ENCODE measurements at regions not wholly inside any gene's neighbourhood (a gene's known extent, or its start where the extent isn't known, plus 50 kb on each side); places are given as distances from the start of the nearest gene placed in this dataset.

DNA sequence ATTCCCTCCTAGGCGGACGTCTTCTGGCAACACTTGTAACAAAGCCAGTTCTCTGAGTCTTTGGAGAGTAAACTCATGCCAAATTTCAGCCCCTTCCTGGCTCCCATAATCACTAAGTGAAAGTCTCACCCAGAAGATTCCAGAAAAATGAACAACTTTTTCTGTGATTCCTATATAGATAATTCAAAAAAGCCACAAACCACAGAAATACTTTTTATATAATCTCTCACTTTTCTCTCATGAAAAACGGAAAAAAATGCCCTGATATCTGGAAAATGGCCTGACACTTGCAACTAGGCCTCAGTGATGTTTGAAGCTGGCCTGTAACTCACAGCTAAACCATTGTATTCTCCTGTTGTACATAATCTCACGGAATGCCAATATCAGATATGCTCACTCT is 296.2 kb downstream of the HTR7 start:
- BruUV-seq (replicated peaks) = no TSS peak
- H2AFZ ChIP-seq (ENCODE audit: low read length) = no peak overlapping the region
- H3K9me3 ChIP-seq (ENCODE audit: low read length) = no peaks in the 10 kb centered on the region
- no peaks in the 10 kb centered on the region for H4K20me1 ChIP-seq (ENCODE audit: insufficient read depth, low read length)
- H3K79me2 ChIP-seq (ENCODE audit: insufficient read depth, low read depth, low read length) = no peaks in the 10 kb centered on the region
- H3K27ac ChIP-seq (ENCODE audit: low read depth, low read length, poor library complexity, severe bottlenecking) = no peak overlapping the region
- no peak overlapping the region for H3K4me3 ChIP-seq (ENCODE audit: low read depth, low read length, poor library complexity, severe bottlenecking)
- H3K4me2 ChIP-seq (ENCODE audit: low read length) = no peak overlapping the region
- ChIA-PET POLR2A (interaction anchor here (0.5 kb wide), 1 partner anchor 338 kb away, joined by 3 read pairs; no protein-coding TSS in a partner anchor), CTCF (ENCODE audit: unreplicated experiment) (no interaction called here)
- TF ChIP-seq EZH2phosphoT487 (IDR thresholded peaks at IDR 0.05; ENCODE audit: borderline replicate concordance, low read depth, low read length) = no peak
- TF ChIP-seq, protein P1, sequence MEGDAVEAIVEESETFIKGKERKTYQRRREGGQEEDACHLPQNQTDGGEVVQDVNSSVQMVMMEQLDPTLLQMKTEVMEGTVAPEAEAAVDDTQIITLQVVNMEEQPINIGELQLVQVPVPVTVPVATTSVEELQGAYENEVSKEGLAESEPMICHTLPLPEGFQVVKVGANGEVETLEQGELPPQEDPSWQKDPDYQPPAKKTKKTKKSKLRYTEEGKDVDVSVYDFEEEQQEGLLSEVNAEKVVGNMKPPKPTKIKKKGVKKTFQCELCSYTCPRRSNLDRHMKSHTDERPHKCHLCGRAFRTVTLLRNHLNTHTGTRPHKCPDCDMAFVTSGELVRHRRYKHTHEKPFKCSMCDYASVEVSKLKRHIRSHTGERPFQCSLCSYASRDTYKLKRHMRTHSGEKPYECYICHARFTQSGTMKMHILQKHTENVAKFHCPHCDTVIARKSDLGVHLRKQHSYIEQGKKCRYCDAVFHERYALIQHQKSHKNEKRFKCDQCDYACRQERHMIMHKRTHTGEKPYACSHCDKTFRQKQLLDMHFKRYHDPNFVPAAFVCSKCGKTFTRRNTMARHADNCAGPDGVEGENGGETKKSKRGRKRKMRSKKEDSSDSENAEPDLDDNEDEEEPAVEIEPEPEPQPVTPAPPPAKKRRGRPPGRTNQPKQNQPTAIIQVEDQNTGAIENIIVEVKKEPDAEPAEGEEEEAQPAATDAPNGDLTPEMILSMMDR (conservative IDR thresholded peaks at IDR 0.05; ENCODE audit: low read length) = no peak
- H3K4me1 ChIP-seq (ENCODE audit: insufficient read depth, low read length, poor library complexity, severe bottlenecking) = no peaks in the 10 kb centered on the region
- no peaks in the 10 kb centered on the region for H3K36me3 ChIP-seq (ENCODE audit: insufficient read depth, low read length)
- intact Hi-C loops (cut with micrococcal nuclease; ENCODE audit: unreplicated experiment) = no loop called here
- no peaks in the 10 kb centered on the region for H3K9me2 ChIP-seq (ENCODE audit: insufficient read depth, low read length)
- DNase-seq (ENCODE audit: low spot score) = no peak

DNA sequence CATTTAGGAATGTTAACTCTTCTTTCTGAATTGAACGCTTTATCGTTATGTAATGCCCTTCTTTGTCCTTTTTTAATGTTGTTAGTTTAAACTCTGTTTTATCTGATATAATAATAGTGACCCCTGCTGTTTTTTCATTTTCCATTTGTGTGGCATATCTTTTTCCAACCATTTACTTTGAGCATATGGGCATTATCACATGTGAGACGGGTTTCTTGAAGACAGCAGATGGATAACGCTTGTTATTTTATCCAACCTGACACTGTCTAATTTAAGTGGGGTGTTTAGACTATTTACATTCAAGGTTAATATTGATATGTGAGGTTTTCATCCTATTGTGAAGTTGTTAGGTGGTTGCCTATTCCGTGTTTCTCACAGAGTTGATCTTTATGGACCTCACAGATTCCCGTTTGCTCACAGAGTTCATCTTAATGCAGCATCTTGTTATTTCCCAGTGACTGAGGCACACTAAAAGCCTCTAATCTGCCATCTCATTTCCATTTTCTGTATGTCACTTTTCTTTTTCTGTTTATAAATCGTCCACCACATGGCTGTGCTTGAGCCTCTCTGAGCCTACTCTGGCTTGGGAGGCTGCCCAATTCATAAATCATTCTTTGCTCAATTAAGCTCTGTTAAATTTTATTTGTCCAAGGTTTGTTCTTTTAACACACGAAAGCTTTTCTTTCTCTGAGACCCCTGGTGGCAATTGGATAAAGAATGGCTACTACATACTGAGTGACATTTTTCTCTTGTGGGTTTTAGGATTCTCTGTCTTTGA is 286.2 kb downstream of the HTR7 start:
- no peak overlapping the region for H2AFZ ChIP-seq (ENCODE audit: low read length)
- no peak overlapping the region for H3K4me3 ChIP-seq (ENCODE audit: low read depth, low read length, poor library complexity, severe bottlenecking)
- intact Hi-C loops (cut with micrococcal nuclease; ENCODE audit: unreplicated experiment) = no loop called here
- ChIA-PET POLR2A (no interaction called here), CTCF (ENCODE audit: unreplicated experiment) (no interaction called here)
- H3K4me2 ChIP-seq (ENCODE audit: low read length) = no peak overlapping the region
- no peaks in the 10 kb centered on the region for H3K9me3 ChIP-seq (ENCODE audit: low read length)
- no peaks in the 10 kb centered on the region for H3K79me2 ChIP-seq (ENCODE audit: insufficient read depth, low read depth, low read length)
- no peaks in the 10 kb centered on the region for H4K20me1 ChIP-seq (ENCODE audit: insufficient read depth, low read length)
- BruUV-seq (replicated peaks) = no TSS peak
- no peaks in the 10 kb centered on the region for H3K36me3 ChIP-seq (ENCODE audit: insufficient read depth, low read length)
- no peak for DNase-seq (ENCODE audit: low spot score)
- H3K4me1 ChIP-seq (ENCODE audit: insufficient read depth, low read length, poor library complexity, severe bottlenecking) = no peaks in the 10 kb centered on the region
- H3K9me2 ChIP-seq (ENCODE audit: insufficient read depth, low read length) = no peaks in the 10 kb centered on the region
- H3K27ac ChIP-seq (ENCODE audit: low read depth, low read length, poor library complexity, severe bottlenecking) = no peak overlapping the region
- no peak for TF ChIP-seq EZH2phosphoT487 (IDR thresholded peaks at IDR 0.05; ENCODE audit: borderline replicate concordance, low read depth, low read length)
- TF ChIP-seq, protein P1 (conservative IDR thresholded peaks at IDR 0.05; ENCODE audit: low read length) = no peak

DNA sequence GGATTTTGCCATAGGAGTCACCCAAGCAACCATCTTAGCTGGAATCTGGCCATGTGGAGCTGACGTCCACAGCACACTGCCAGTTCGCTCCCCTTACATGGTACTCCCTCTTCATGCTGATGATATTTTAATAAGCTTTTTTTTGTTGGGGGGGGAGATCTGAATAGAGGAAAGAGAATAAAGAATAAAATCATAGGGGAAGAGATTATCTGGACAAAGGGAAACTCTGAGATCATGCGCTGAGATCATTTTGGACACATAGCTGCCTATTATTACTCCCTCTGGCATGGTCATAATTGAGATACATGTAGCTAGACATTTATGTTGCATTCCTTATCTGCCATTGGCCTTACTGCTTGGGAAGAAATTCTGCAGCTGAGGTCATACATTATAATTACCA is 282.7 kb downstream of the HTR7 start:
- ChIA-PET CTCF (ENCODE audit: unreplicated experiment) (no interaction called here), POLR2A (interaction anchor here (1.1 kb wide), 1 partner anchor 9 kb away, joined by 7 read pairs; no protein-coding TSS in a partner anchor)
- Histone ChIP-seq H3K36me3 (ENCODE audit: insufficient read depth, low read length) (no peaks in the 10 kb centered on the region), H3K4me1 (ENCODE audit: insufficient read depth, low read length, poor library complexity, severe bottlenecking) (no peaks in the 10 kb centered on the region), H3K4me3 (ENCODE audit: low read depth, low read length, poor library complexity, severe bottlenecking) (no peak overlapping the region), H3K27ac (ENCODE audit: low read depth, low read length, poor library complexity, severe bottlenecking) (no peak overlapping the region), H3K4me2 (ENCODE audit: low read length) (no peak overlapping the region), H3K9me2 (ENCODE audit: insufficient read depth, low read length) (no peaks in the 10 kb centered on the region), H4K20me1 (ENCODE audit: insufficient read depth, low read length) (no peaks in the 10 kb centered on the region), H3K79me2 (ENCODE audit: insufficient read depth, low read depth, low read length) (no peaks in the 10 kb centered on the region), H2AFZ (ENCODE audit: low read length) (no peak overlapping the region), H3K9me3 (ENCODE audit: low read length) (no peaks in the 10 kb centered on the region)
- intact Hi-C loops (cut with micrococcal nuclease; ENCODE audit: unreplicated experiment) = no loop called here
- no peak for TF ChIP-seq EZH2phosphoT487 (IDR thresholded peaks at IDR 0.05; ENCODE audit: borderline replicate concordance, low read depth, low read length)
- TF ChIP-seq, protein P1 (conservative IDR thresholded peaks at IDR 0.05; ENCODE audit: low read length) = no peak
- DNase-seq (ENCODE audit: low spot score) = no peak
- no TSS peak for BruUV-seq (replicated peaks)

All from OCI-LY7 (cell line).